Ishikawa (cell line): ENCODE measurements at regions not wholly inside any gene's neighbourhood (a gene's known extent, or its start where the extent isn't known, plus 50 kb on each side); places are given as distances from the start of the nearest gene placed in this dataset.

Source experiments
- CEBPB ChIP-seq: IDR thresholded peaks from 2 replicates; pipeline ENCODE4 v1.6.1; 2012
- CREB1 ChIP-seq: IDR thresholded peaks from 2 replicates; pipeline ENCODE4 v1.6.1; 2012; ENCODE audit warnings: low read depth
- EGR1 ChIP-seq: IDR thresholded peaks from 2 replicates; pipeline ENCODE4 v1.6.1; 2012
- EP300 ChIP-seq: IDR thresholded peaks from 2 replicates; pipeline ENCODE4 v1.6.1; 2012; ENCODE audit warnings: borderline replicate concordance
- FOXM1 ChIP-seq: IDR thresholded peaks from 2 replicates; pipeline ENCODE4 v1.6.1; 2012; ENCODE audit warnings: low read depth, borderline replicate concordance
- NFIC ChIP-seq: IDR thresholded peaks from 2 replicates; pipeline ENCODE4 v1.6.1; 2012
- RAD21 ChIP-seq: IDR thresholded peaks from 2 replicates; pipeline ENCODE4 v1.6.1; 2012; ENCODE audit warnings: low read depth
- TAF1 ChIP-seq: IDR thresholded peaks from 2 replicates; pipeline ENCODE4 v1.6.1; 2012; ENCODE audit warnings: low read depth, mild to moderate bottlenecking
- TCF12 ChIP-seq: IDR thresholded peaks from 2 replicates; pipeline ENCODE4 v1.6.1; 2012; ENCODE audit warnings: low read depth
- TEAD4 ChIP-seq: IDR thresholded peaks from 2 replicates; pipeline ENCODE4 v1.6.1; 2012
- YY1 ChIP-seq: IDR thresholded peaks from 2 replicates; pipeline ENCODE4 v1.6.1; 2012; ENCODE audit warnings: low read depth
- ZBTB7A ChIP-seq: IDR thresholded peaks from 2 replicates; pipeline ENCODE4 v1.6.1; 2012; ENCODE audit warnings: low read depth
- TF ChIP-seq, protein P1 (sequence below): IDR thresholded peaks from 2 replicates; pipeline ENCODE4 v1.6.1; 2012
- TF ChIP-seq, protein P2 (sequence below): IDR thresholded peaks from 2 replicates; pipeline ENCODE4 v1.6.1; 2012
- TF ChIP-seq, protein P3 (sequence below): IDR thresholded peaks from 2 replicates; pipeline ENCODE4 v1.6.1; 2012; ENCODE audit warnings: low read depth, mild to moderate bottlenecking

DNA sequence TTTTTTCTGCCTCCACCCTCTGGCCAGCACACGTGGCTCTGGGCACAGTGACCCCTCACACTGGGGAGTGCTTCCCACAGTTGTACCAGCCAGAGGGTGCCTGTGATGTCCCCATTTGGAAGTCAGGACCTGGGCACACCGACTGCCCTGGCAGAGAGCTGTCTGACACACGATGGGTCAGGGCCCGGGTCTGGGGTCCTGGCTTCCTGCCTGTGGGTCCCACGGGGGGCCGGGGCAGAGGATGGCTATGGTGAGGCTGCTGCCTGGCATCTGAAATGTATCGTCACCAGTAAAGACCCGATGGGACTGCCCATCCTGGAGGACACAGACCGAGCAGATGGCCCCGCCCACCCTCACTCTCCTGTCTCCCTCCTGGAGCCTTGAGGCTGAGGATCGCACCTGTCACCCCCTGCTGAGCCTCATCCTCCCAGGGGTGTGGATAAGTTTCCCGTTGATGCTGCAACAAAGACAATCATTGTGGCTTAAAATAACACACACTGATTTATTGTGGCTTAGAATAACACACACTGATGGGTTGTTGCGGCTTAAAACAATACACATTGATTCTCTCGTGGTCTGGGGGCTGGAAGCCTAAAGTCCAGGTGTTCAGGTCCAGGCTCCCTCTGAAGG, 88.8 kb upstream of the TTC34 start:
- no peak for TF ChIP-seq EGR1
- TF ChIP-seq, protein P1, sequence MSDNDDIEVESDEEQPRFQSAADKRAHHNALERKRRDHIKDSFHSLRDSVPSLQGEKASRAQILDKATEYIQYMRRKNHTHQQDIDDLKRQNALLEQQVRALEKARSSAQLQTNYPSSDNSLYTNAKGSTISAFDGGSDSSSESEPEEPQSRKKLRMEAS: no peak
- no peak for TF ChIP-seq YY1
- TF ChIP-seq TAF1: no peak
- no peak for TF ChIP-seq CEBPB
- TF ChIP-seq NFIC: no peak
- no peak for TF ChIP-seq TCF12
- TF ChIP-seq CREB1: no peak
- TF ChIP-seq FOXM1: no peak
- no peak for TF ChIP-seq TEAD4
- TF ChIP-seq, protein P2, sequence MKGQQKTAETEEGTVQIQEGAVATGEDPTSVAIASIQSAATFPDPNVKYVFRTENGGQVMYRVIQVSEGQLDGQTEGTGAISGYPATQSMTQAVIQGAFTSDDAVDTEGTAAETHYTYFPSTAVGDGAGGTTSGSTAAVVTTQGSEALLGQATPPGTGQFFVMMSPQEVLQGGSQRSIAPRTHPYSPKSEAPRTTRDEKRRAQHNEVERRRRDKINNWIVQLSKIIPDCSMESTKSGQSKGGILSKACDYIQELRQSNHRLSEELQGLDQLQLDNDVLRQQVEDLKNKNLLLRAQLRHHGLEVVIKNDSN: no peak
- TF ChIP-seq RAD21: no peak

DNA sequence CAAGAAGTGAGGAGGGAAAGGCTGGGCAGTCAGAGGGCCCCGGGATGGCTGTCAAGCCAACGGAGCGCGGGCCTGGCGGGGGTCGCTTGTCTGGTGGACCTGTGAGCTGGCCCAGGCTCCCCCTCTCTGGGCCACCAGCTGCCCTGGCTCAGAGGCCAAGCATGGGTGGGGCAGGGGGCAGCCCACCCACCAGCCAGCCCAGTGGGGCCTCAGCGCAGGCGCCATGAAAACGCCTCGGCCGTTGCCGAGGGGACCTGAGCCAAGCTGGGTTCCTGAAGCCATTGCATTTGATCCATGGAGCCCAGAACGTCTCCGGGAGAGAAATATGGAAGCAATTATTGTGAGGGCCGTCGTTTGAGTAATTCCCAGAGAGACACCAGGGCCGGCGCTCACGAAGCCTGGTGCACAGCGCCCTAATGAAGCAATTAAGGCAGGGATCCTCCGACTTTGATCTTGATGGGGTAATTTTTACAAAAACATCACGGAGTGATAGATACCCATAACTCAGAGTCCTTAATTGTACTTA, 90.5 kb upstream of the TTC34 start:
- TF ChIP-seq, protein P2: no peak
- TF ChIP-seq, protein P3, sequence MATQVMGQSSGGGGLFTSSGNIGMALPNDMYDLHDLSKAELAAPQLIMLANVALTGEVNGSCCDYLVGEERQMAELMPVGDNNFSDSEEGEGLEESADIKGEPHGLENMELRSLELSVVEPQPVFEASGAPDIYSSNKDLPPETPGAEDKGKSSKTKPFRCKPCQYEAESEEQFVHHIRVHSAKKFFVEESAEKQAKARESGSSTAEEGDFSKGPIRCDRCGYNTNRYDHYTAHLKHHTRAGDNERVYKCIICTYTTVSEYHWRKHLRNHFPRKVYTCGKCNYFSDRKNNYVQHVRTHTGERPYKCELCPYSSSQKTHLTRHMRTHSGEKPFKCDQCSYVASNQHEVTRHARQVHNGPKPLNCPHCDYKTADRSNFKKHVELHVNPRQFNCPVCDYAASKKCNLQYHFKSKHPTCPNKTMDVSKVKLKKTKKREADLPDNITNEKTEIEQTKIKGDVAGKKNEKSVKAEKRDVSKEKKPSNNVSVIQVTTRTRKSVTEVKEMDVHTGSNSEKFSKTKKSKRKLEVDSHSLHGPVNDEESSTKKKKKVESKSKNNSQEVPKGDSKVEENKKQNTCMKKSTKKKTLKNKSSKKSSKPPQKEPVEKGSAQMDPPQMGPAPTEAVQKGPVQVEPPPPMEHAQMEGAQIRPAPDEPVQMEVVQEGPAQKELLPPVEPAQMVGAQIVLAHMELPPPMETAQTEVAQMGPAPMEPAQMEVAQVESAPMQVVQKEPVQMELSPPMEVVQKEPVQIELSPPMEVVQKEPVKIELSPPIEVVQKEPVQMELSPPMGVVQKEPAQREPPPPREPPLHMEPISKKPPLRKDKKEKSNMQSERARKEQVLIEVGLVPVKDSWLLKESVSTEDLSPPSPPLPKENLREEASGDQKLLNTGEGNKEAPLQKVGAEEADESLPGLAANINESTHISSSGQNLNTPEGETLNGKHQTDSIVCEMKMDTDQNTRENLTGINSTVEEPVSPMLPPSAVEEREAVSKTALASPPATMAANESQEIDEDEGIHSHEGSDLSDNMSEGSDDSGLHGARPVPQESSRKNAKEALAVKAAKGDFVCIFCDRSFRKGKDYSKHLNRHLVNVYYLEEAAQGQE: no peak
- TF ChIP-seq TEAD4: no peak
- TF ChIP-seq CREB1: no peak
- no peak for TF ChIP-seq TCF12
- no peak for TF ChIP-seq ZBTB7A
- TF ChIP-seq, protein P1: no peak
- TF ChIP-seq TAF1: no peak
- no peak for TF ChIP-seq NFIC

DNA sequence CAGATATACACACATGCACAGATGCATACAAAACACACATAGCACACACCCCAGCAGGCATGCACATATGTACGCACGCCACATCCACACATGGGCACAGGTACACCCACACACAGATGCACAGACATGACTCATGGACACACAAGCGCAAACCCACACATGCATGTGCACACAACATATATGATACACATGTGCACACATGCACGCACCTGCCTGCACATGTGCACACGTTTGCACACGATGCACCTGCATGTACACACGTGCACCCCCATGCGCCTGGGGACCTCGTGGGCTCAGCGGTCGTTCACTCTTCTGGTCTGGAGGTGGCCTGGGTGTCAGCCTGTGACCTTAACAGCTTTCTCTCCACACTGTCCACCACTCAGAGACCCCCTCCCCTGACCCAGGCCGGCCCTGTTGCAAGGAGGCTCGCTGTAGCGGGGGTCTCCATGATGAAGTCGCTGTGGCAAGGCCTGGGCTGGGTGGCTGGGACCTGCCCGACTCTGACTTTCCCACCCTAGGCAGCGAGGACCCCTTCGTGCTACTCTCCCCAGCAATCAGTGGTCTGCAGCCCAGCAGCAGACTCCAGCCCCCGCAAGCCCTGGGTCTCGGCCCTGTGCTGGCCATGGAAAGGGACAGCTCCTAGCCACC, 92.1 kb upstream of the TTC34 start:
- TF ChIP-seq, protein P1: no peak
- no peak for TF ChIP-seq CREB1
- no peak for TF ChIP-seq NFIC
- TF ChIP-seq EGR1: no peak
- TF ChIP-seq TEAD4: no peak
- TF ChIP-seq FOXM1: no peak
- TF ChIP-seq TCF12: no peak
- TF ChIP-seq RAD21: no peak
- TF ChIP-seq, protein P2: no peak
- TF ChIP-seq ZBTB7A: no peak

DNA sequence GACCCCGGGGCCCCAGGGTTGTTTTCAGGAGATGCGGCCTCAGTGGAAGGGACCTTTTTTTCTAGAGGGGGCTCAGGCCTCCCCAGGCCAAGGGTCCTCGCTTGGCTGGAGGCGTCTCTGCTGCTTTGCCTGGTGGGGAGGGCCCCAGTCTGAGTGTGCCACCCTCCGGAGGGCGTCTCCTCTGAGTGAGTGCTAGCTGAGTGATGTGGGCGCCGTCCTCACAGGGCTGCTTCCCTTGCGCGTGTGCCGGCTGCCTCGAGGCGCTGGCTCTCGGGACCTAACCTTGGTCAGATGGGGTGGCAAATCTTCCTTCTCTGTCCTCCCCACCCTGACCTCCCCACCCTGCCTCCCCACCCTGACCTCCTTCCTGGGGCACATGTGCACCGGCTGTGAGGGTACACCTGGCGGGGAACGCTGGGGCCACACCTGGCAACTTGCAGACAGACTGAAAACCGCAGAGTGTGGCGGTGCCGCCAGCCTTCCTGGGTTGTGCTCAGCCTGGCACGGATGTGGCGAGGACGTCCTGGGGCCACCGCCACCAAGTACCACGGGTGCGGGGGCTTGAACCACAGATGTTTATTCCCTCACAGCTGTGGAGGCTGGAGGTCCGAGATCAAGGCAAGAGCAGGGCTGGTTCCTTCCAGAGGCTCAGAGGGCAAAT, 93.0 kb upstream of the TTC34 start:
- TF ChIP-seq, protein P3: no peak
- TF ChIP-seq, protein P2: no peak
- TF ChIP-seq, protein P1: no peak
- no peak for TF ChIP-seq NFIC
- TF ChIP-seq FOXM1: no peak
- no peak for TF ChIP-seq TAF1
- TF ChIP-seq EGR1: no peak
- TF ChIP-seq RAD21: no peak
- TF ChIP-seq EP300: no peak
